Stimulated activated CD4-positive, alpha-beta T cell treated with anti-CD3 and anti-CD28 coated beads, Interleukin-12 subunit alpha, Interleukin-12 subunit beta, amount 100 ng/mL, for 24 hours (primary cell): ENCODE measurements at regions not wholly inside any gene's neighbourhood (a gene's known extent, or its start where the extent isn't known, plus 50 kb on each side); places are given as distances from the start of the nearest gene placed in this dataset.
"Not testable (repeated sequence)": the region's sequence is repeated elsewhere in the genome, so short reads cannot be mapped to it uniquely, and the experiment has no call there.

Source experiments
- DNase-seq, 2 experiments: peaks; one replicate each; pipeline ENCODE4 v3.0.0-alpha.2; 2020; ENCODE audit warnings: low read depth in 2 of 2

GRCh38 chr2:132318481-132318880 lies 98.1 kb upstream of the GPR39 start:
- DNase-seq, result not testable (repeated sequence)

GRCh38 chr2:132324005-132324404 lies 92.6 kb upstream of the GPR39 start:
- DNase-seq, result not testable (repeated sequence)

DNA sequence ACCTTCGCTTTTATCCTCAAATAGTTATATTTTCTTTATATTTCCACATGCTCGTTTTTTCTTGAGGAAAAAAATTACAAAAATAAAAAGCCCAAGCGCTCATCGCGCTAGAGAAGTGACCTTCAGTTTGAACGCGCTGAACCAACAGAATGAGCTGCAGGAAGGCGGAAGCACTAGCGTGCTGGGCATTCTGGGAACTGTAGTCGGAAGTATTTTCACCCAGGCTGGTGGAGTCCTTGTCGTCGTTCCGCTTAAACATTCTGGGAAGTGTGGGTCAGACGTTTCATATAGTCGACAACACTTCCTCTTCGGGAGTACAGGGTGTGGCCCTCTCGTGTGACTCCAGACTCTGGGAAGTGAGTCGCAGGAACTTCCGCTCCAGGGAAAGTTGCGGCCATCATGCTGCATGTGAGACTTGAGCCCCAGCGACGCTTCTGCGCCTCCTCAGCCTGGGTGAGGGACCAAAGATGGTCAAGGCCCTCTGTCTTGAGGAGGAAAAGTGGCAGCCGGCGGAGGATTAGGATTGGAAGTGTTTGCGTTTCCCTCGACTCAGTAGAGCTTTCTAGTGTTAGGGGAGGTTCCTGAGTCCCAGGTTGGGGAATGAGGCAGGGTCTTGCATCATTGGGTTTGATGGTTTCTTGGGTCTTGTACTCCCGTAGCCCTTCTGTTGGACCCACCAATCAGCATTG lies 84.1 kb upstream of the GPR39 start:
- not testable (repeated sequence) for DNase-seq

DNA sequence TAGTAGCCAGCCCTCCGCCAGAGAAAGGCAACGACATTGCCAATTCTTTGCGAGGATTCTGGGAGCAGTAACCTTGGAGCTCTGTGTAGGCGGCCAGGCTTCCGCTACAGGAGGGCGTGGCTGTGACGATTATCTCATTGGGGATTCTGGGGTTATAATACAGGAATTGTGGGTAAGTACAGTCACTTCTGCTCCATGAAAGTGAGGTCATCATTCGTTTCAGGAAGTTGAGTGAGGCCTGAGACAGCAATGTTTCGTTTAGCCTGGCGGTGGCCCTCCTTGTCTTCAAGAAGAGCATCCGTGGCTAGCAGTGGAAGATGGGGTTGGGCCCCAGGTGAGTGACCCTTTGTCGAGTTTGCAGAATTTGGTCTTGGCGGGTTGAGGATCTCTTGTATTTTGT lies 79.5 kb upstream of the GPR39 start:
- not testable (repeated sequence) for DNase-seq

DNA sequence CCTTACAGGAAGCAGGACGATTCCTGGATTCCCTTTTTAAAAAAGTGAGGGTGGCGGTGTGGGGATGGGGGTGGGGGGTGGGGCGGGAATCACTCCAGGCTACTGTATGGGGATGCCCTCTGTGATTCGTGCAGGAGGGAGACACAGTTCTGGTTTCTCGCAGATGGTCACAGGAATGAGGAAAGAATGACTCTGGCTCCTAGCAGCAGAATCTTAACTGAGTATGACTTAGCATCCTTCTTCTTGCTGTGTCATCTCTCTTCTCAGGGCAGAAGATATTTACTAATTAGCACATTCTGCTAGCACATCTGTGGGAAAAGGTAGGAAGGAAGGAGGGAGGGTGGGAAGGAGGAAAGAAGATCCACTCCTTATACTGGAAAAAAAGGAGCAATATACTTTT lies 78.8 kb upstream of the GPR39 start:
- DNase-seq, result not testable (repeated sequence)

DNA sequence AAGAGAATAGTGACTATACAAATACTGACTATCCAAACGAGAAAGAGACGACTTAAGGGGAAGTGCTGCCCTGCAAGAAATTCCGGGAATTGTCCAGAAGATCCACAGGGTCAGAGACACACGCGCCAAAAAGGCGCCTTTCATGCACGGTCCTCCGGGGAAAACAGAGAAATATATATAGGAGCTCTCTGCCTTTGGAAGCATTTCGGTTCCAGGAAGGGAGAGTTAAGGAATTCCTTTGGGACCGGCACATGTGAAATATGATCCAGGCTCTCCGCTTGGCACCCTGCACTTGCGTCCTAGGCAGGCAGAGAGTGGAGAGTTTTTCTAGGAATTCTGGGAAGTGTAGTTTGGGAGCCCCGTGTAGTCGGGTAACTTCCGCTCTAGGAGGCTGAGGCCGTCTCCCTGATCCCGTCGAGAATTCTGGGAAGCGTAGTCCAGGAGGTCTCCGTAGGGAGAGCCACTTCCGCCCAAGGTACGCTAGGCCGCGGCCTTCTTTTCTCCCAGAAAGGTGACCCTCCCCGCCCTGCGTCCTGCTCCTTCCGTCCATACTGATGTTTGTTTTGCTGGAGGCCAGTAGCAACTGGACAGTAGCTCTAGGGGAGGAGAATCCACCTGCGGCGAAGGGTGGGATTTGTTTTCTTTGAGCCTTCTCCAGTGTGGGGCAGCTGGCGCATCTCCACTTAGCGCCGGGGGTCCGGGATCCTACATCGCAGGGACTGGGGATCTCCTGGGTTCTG lies 69.4 kb upstream of the GPR39 start:
- DNase-seq, result not testable (repeated sequence)

DNA sequence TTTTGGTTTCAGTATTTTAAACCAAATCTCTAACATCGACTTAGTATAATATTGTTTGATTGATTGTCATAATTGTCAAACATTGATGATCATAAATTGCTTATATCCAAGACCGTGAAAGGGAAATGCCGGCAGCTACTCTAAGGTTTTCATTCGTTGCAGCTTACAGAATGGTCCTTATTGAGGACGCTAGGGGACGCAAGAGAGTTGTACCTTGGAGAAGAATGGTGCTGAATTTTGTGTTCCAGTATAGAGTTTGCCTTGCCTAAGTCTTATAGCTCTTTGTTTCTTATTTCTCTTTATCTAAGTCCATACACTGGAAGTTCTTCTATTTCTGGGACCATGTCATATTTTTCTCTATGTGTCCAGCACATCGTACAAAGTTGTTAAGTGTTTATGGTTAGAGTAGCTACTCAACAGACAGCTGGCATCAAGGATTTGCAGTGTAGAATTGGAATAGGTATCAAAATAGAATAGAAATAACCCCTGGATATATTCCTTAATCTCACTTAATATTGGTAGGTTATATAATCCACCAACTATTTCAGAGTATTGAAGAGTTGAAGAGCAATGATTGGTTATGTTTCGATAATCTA lies 67.4 kb upstream of the GPR39 start:
- not testable (repeated sequence) for DNase-seq

DNA sequence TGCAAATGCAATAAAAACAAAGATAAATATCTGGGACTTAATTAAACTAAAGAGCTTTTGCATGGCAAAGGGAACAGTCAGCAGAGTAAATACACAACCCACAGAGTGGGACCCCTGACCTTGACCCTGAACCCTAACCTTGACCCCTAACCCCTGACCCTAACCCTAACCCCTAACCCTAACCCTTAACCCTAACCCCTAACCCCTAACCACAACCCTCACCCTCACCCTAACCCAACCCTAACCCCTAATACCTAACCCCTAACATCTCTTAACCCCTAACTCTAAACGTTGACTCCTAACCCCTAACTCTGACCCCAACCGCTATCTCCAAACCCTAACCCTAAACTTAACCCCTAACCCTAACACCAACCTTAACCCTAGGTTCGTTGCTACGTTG lies 64.9 kb upstream of the GPR39 start:
- not testable (repeated sequence) for DNase-seq

DNA sequence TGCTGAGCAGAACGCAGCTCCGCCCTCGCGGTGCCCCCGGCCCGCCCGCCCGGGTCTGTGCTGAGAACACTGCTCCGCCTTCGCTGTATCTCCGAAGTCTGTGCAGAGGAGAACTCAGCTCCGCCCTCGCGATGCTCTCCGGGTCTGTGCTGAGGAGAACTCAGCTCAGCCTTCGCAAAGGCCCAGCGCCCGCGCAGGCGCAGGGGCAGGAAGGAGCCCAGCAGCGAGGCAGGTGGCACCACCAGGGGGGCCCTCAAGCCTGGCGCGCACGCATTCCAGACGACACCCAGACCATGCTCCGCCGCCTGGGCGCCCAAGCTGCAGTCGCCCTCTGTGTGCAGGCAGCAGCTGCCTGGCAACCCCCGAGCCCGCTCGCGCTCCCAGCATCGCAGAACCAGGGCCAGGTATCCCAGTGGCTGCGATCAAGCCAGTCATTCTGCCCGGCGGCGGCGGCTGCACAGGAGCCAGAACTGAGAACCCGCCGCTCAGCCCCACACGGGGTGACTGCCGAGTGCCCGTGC lies 64.1 kb upstream of the GPR39 start:
- not testable (repeated sequence) for DNase-seq

- not testable (repeated sequence) for DNase-seq
Measured at GRCh38 chr2:132353380-132353779, 63.2 kb upstream of the GPR39 start.

DNA sequence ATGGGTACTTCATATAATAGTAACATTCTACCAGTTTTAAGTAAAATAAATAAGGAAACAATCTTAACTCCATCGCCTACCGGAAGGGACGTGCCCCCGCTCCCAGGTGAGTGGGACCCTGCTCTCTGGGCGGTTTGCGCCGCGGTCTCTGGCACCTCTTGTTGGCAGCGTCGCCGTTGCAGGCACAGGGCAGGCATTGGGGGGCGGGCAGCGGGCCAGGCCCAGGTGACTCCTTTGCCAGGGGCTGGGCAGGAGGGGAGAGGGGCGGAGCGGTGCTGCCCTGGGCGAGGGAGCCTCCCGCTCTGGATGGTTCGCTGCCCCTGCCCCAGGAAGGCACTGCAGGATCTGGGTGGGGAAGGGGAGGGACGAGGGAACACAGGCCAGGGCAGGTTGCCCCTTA lies 55.6 kb upstream of the GPR39 start:
- DNase-seq, result not testable (repeated sequence)

GRCh38 chr2:132361498-132361897 lies 55.1 kb upstream of the GPR39 start:
- DNase-seq, result not testable (repeated sequence)

- not testable (repeated sequence) for DNase-seq
Measured at GRCh38 chr2:132363352-132363751, 53.3 kb upstream of the GPR39 start.

GRCh38 chr2:132365963-132366362 lies 50.6 kb upstream of the GPR39 start:
- not testable (repeated sequence) for DNase-seq

DNA sequence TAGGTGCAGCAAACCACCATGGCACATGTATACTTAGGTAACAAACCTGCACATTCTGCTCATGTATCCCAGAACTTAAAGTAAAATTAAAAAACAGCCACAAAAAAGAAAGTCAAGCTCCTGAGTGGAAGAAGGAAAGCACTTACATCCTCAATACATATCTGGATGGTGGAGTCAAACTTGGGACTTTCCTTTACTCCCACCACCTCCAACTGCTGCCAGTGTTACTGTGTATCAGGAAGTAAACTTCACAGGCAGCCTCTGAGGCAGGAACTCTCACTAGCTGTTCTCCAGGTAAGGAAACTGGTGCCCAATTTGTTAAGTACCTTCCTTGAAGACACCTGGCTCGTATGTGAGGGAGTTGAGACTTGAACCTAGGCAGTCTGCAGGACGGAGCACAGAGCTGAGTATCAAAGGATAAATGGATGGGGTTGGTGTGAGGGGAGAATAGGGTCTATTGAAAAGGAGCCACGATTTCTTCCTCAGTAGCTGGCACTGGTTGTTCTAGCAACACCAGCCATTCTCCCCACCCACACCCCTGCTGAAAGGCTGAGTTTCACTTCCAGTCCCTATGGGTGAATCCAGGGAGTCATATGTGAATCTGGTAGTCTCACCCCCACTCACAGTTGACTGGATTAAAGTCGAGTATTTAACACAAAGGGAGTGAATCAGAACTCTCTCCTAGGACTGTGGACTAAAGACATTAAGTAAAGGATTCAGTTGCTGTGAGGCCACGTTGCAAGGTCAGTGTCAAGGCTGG lies 50.0 kb upstream of the GPR39 start:
- no peak for DNase-seq
